Left ventricle myocardium inferior (tissue), 1 donor: ENCODE measurements at regions not wholly inside any gene's neighbourhood (a gene's known extent, or its start where the extent isn't known, plus 50 kb on each side); places are given as distances from the start of the nearest gene placed in this dataset.
A peak's percentile ranks its signal among the peaks of the same experiment; 100 is the strongest.

Experiments used
- DNase-seq: peaks from one replicate; pipeline ENCODE4 v3.0.0-alpha.2; 2020
- H3K27ac ChIP-seq: fragments of 200-600 bp; replicated peaks from 2 replicates; pipeline ENCODE4 v1.8.0; 2021
- H3K27me3 ChIP-seq: fragments of 200-600 bp; 2 replicates; pipeline ENCODE4 v1.8.0; 2021; ENCODE audit warnings: low read depth
- H3K36me3 ChIP-seq: fragments of 200-600 bp; 2 replicates; pipeline ENCODE4 v1.8.0; 2021
- H3K4me1 ChIP-seq: fragments of 200-600 bp; 2 replicates; pipeline ENCODE4 v1.8.0; 2021
- H3K4me3 ChIP-seq: fragments of 200-600 bp; 2 replicates; pipeline ENCODE4 v1.8.0; 2021; ENCODE audit warnings: mild to moderate bottlenecking, moderate library complexity
- H3K9me3 ChIP-seq: fragments of 200-600 bp; replicated peaks from 2 replicates; pipeline ENCODE4 v1.8.0; 2021
- CTCF ChIP-seq: fragments of 200-600 bp; IDR thresholded peaks from 2 replicates; pipeline ENCODE4 v1.8.0; 2021; ENCODE audit warnings: antibody characterized with exemption, mild to moderate bottlenecking, borderline replicate concordance
- intact Hi-C: fragments of 100-400 bp; cut with micrococcal nuclease; formaldehyde crosslinking; loops from one replicate; pipeline ENCODE4 v1.11.0; 2022
- donor health status: DM: no; HTN: yes; CAD: no; lungs with severe emphysema.

DNA sequence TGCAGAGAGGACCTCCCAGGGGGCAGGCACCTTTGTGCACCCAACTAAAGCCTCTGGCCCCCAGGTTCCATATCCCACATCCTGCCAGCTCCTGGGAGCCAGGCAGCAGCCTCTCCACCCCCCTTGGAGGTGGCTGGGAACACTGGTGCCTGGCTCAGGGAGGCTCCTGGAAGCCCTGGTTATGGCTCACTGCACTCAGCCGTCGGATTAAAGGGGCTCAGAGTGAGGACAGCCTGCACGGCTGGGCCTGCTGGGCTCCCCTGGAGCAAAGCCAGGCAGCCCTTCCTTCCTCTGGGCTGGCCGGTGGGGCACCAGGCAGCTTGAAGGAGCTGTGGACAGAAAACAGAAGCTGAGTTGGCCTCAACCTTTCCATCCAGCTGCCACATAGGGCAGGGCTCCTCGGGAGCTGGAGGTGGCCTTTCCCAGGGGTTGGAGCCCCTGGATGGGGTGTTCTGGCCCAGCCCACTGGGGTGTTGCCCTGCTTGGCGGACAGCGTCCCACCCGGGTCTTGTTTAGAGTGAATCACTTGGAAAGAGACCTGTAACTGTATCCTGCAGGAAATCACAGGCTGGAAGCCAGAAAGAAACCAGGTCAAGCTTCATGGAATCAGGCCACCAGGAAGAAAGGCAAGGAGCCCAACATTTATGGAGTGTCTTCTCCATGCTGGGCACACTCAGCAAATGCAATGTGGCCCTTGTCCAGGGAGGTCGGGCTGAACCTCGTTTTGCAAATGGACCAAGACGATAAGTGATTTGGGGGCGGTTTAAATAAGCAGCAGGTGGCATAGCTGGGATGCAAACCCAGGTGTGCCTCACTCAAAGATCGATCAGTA lies 253.3 kb downstream of the SOX9 start:
- H3K4me3 ChIP-seq = no peak overlapping the region
- H3K9me3 ChIP-seq = no peaks in the 10 kb centered on the region
- H3K27me3 ChIP-seq = peaks cover 45% of the 10 kb centered on the region
- intact Hi-C loops = no loop called here
- H3K36me3 ChIP-seq = no peaks in the 10 kb centered on the region
- H3K4me1 ChIP-seq = peaks cover 4% of the 10 kb centered on the region
- DNase-seq = peak; percentile 16
- no peak for TF ChIP-seq CTCF
- H3K27ac ChIP-seq = no peak overlapping the region

GRCh38 chr17:72376526-72377345 lies 255.9 kb downstream of the SOX9 start:
- no peak overlapping the region for H3K27ac ChIP-seq

GRCh38 chr17:72378414-72379390 lies 257.9 kb downstream of the SOX9 start:
- H3K4me3 ChIP-seq = no peak overlapping the region
- TF ChIP-seq CTCF = no peak
- intact Hi-C loops = no loop called here
- no peak for DNase-seq
- H3K9me3 ChIP-seq = no peaks in the 10 kb centered on the region
- H3K27me3 ChIP-seq = peaks cover 59% of the 10 kb centered on the region
- H3K4me1 ChIP-seq = peaks cover 14% of the 10 kb centered on the region
- no peaks in the 10 kb centered on the region for H3K36me3 ChIP-seq
- H3K27ac ChIP-seq = no peak overlapping the region

More at GRCh38 chr17:72376526-72377345, 255.9 kb downstream of the SOX9 start:
- Histone ChIP-seq H3K27me3 (peaks cover 52% of the 10 kb centered on the region), H3K9me3 (no peaks in the 10 kb centered on the region), H3K36me3 (no peaks in the 10 kb centered on the region), H3K4me1 (peaks cover 4% of the 10 kb centered on the region), H3K4me3 (no peak overlapping the region)
- TF ChIP-seq CTCF = no peak
- DNase-seq = no peak
- intact Hi-C loops = no loop called here

GRCh38 chr17:72379516-72379915 lies 258.7 kb downstream of the SOX9 start:
- no peak for TF ChIP-seq CTCF
- DNase-seq = no peak
- no peak overlapping the region for H3K4me3 ChIP-seq

DNA sequence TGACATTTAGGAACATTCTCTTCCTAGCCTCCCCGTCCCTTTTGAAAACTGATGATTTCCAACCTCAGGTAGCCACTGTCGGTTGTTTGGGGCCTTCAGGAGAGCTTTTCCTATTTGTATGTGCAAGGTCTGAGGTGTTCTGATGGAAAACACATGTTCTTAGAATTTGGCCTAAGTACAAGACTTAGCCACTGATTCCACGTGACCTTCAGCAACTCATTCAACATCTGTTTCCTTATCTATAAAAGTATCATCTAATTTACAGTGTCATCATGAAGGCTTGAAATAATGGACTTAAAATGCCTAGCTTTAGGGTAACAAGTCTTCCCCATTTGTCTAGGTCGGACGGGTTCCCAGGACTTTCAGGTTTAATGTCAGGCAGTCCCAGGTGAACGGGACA lies 259.3 kb downstream of the SOX9 start:
- Histone ChIP-seq H3K4me3 (no peak overlapping the region), H3K36me3 (no peaks in the 10 kb centered on the region), H3K9me3 (no peaks in the 10 kb centered on the region), H3K27me3 (peaks cover 55% of the 10 kb centered on the region), H3K27ac (no peak overlapping the region), H3K4me1 (peaks cover 10% of the 10 kb centered on the region)
- no peak for TF ChIP-seq CTCF
- DNase-seq = no peak
- intact Hi-C loops = no loop called here

More at GRCh38 chr17:72379516-72379915, 258.7 kb downstream of the SOX9 start:
- Histone ChIP-seq H3K27ac (no peak overlapping the region), H3K4me1 (peaks cover 10% of the 10 kb centered on the region), H3K36me3 (no peaks in the 10 kb centered on the region), H3K9me3 (no peaks in the 10 kb centered on the region), H3K27me3 (peaks cover 55% of the 10 kb centered on the region)
- intact Hi-C loops = no loop called here
